B cell (primary cell): ENCODE measurements at regions not wholly inside any gene's neighbourhood (a gene's known extent, or its start where the extent isn't known, plus 50 kb on each side); places are given as distances from the start of the nearest gene placed in this dataset.

Experiments used
- ATAC-seq: fragments of 200-7000 bp; cut with Tn5 transposase; one replicate; pipeline ENCODE4 v1.10.0; 2021; ENCODE audit warnings: low read depth, mild to moderate bottlenecking, moderate number of reproducible peaks, moderate library complexity
- CTCF ChIA-PET: fragments of 350-600 bp; sonication (Branson Sonifier 250); formaldehyde crosslinking; loops from one replicate; lab custom pipeline; 2021; ENCODE audit warnings: antibody characterized with exemption, inconsistent platforms; lab: Charles Lee
- POLR2A ChIA-PET: fragments of 350-600 bp; sonication (Branson Sonifier 250); formaldehyde crosslinking; loops from one replicate; lab custom pipeline; 2021; ENCODE audit warnings: antibody characterized with exemption; lab: Charles Lee
- DNase-seq: peaks from one replicate; pipeline ENCODE4 v3.0.0; 2013
- H2AFZ ChIP-seq: 2 replicates; pipeline ENCODE4 v1.6.1; 2012; ENCODE audit warnings: mild to moderate bottlenecking, low read depth, low read length; ENCODE audit not compliant: insufficient read depth, poor library complexity, severe bottlenecking
- H3K27ac ChIP-seq, 2 donors: 1 replicate in 1 of 2; 2 replicates in 1 of 2; pipeline ENCODE4 v1.5.1; 2012 to 2013; ENCODE audit warnings: low read length in 2 of 2, mild to moderate bottlenecking in 2 of 2, moderate library complexity in 1 of 2
- H3K27me3 ChIP-seq, 4 experiments: fragments of 200-600 bp in 1 of 4; sonication (generic) in 1 of 4; replicated peaks in 1 of 4; 1 replicate in 2 of 4; 2 replicates in 2 of 4; pipeline versions ENCODE4 v1.6.1 to v1.7.0; 2013 to 2016; ENCODE audit warnings: low read length in 3 of 4, mild to moderate bottlenecking in 2 of 4, mixed read lengths in 1 of 4, moderate library complexity in 1 of 4; ENCODE audit not compliant: insufficient read depth in 4 of 4, control insufficient read depth in 3 of 4; ENCODE audit errors: control extremely low read depth in 1 of 4
- H3K36me3 ChIP-seq, 2 experiments: replicated peaks in 1 of 2; 1 replicate in 1 of 2; 2 replicates in 1 of 2; pipeline versions ENCODE4 v1.6.1 to v1.7.1; 2013; ENCODE audit warnings: low read length in 1 of 2; ENCODE audit not compliant: insufficient read depth in 2 of 2, control insufficient read depth in 1 of 2; ENCODE audit errors: control extremely low read depth in 1 of 2, extremely low read depth in 1 of 2
- H3K4me1 ChIP-seq, 2 donors: fragments of 200-600 bp in 1 of 2; sonication (generic) in 1 of 2; 1 replicate in 1 of 2; 2 replicates in 1 of 2; pipeline versions ENCODE4 v1.5.1 to v1.6.1; 2013 to 2017; ENCODE audit warnings: low read length in 2 of 2; ENCODE audit not compliant: control insufficient read depth in 2 of 2, insufficient read depth in 2 of 2
- H3K4me2 ChIP-seq: replicated peaks from 2 replicates; pipeline ENCODE3; 2012; ENCODE audit warnings: mild to moderate bottlenecking, low read depth, low read length; ENCODE audit not compliant: poor library complexity, severe bottlenecking
- H3K4me3 ChIP-seq, 5 experiments: fragments of 200-600 bp in 1 of 5; sonication (generic) in 1 of 5; 1 replicate in 3 of 5; 2 replicates in 2 of 5; pipeline versions ENCODE4 v1.5.1 to v1.7.0; 2011 to 2016; ENCODE audit warnings: low read length in 4 of 5, mild to moderate bottlenecking in 4 of 5, low read depth in 2 of 5, control low read depth in 1 of 5, moderate library complexity in 1 of 5; ENCODE audit not compliant: insufficient read depth in 1 of 5; ENCODE audit errors: control extremely low read depth in 1 of 5, extremely low read depth in 1 of 5
- H3K79me2 ChIP-seq: fragments of 200-600 bp; sonication (generic); one replicate; pipeline ENCODE4 v1.6.0; 2016; ENCODE audit warnings: low read length; ENCODE audit not compliant: control insufficient read depth, insufficient read depth
- H3K9ac ChIP-seq: fragments of 200-600 bp; sonication (generic); 2 replicates; pipeline ENCODE4 v1.6.1; 2017; ENCODE audit warnings: mild to moderate bottlenecking, low read length, moderate library complexity
- H3K9me3 ChIP-seq, 3 donors: one replicate each; pipeline versions ENCODE4 v1.6.1 to v1.7.1; 2013; ENCODE audit warnings: low read length in 2 of 3; ENCODE audit not compliant: control insufficient read depth in 2 of 3, insufficient read depth in 1 of 3; ENCODE audit errors: control extremely low read depth in 1 of 3
- H4K20me1 ChIP-seq: 2 replicates; pipeline ENCODE4 v1.6.0; 2012; ENCODE audit warnings: mild to moderate bottlenecking, low read length; ENCODE audit not compliant: insufficient read depth, control insufficient read depth, poor library complexity, severe bottlenecking
- H3K27ac Mint-ChIP-seq: one replicate; pipeline ENCODE4 v1.8.0; 2021; ENCODE audit warnings: mixed read lengths
- H3K27me3 Mint-ChIP-seq: one replicate; pipeline ENCODE4 v1.8.0; 2021; ENCODE audit warnings: mixed read lengths
- H3K4me1 Mint-ChIP-seq: one replicate; pipeline ENCODE4 v1.8.0; 2021; ENCODE audit warnings: mixed read lengths
- H3K4me3 Mint-ChIP-seq: one replicate; pipeline ENCODE4 v1.8.0; 2021; ENCODE audit warnings: mixed read lengths
- H3K9me3 Mint-ChIP-seq: one replicate; pipeline ENCODE4 v1.8.0; 2022; ENCODE audit warnings: mixed read lengths; ENCODE audit not compliant: insufficient read depth
- CTCF ChIP-seq: fragments of 200-600 bp; IDR thresholded peaks from one replicate; pipeline ENCODE4 v1.8.0; 2022; ENCODE audit warnings: antibody characterized with exemption, mild to moderate bottlenecking
- EZH2 ChIP-seq: IDR thresholded peaks from 2 replicates; pipeline ENCODE4 v1.6.1; 2012; ENCODE audit warnings: borderline replicate concordance, low read depth, mild to moderate bottlenecking, moderate library complexity, low read length; ENCODE audit not compliant: insufficient read depth, poor library complexity, severe bottlenecking
- WGBS: methylation state at CpG from one replicate; pipeline ENCODE4 v1.1.5; 2013; ENCODE audit warnings: missing lambda C conversion rate; ENCODE audit not compliant: insufficient coverage; 5-methylcytosine and 5-hydroxymethylcytosine counted together
- intact Hi-C: fragments of 100-400 bp; cut with micrococcal nuclease; formaldehyde crosslinking; loops from one replicate; pipeline ENCODE4 v1.10.0; 2022

GRCh38 chr4:115219315-115219860 is 106.0 kb upstream of the NDST4 start:
- CTCF ChIA-PET = no interaction called here
- H3K79me2 ChIP-seq = no peaks in the 10 kb centered on the region
- POLR2A ChIA-PET = no interaction called here
- Mint-ChIP-seq H3K9me3 (no peaks in the 10 kb centered on the region), H3K4me3 (no peak overlapping the region), H3K27me3 (no peaks in the 10 kb centered on the region), H3K27ac (no peak overlapping the region), H3K4me1 (no peaks in the 10 kb centered on the region)
- intact Hi-C loops = no loop called here
- no peaks in the 10 kb centered on the region for H3K27me3 ChIP-seq
- no peaks in the 10 kb centered on the region for H3K9me3 ChIP-seq
- DNase-seq = no peak
- no peak for ATAC-seq
- no peaks in the 10 kb centered on the region for H4K20me1 ChIP-seq
- no peaks in the 10 kb centered on the region for H3K4me1 ChIP-seq
- no peak overlapping the region for H3K4me2 ChIP-seq
- no peak overlapping the region for H3K9ac ChIP-seq
- H3K4me3 ChIP-seq = no peak overlapping the region
- no peaks in the 10 kb centered on the region for H3K36me3 ChIP-seq
- no peak overlapping the region for H3K27ac ChIP-seq
- H2AFZ ChIP-seq = no peak overlapping the region
- no CpG with 5 or more reads among the region's 2 CpGs for WGBS
- TF ChIP-seq EZH2 (no peak), CTCF (no peak)

GRCh38 chr4:115215935-115216334 is 102.5 kb upstream of the NDST4 start:
- intact Hi-C loops = no loop called here
- no peaks in the 10 kb centered on the region for H3K27me3 ChIP-seq
- DNase-seq (no peak), ATAC-seq (no peak)
- H3K79me2 ChIP-seq = no peaks in the 10 kb centered on the region
- H3K27ac ChIP-seq = no peak overlapping the region
- ChIA-PET CTCF (no interaction called here), POLR2A (no interaction called here)
- H3K9ac ChIP-seq = no peak overlapping the region
- no peaks in the 10 kb centered on the region for H4K20me1 ChIP-seq
- no peaks in the 10 kb centered on the region for H3K9me3 ChIP-seq
- no peaks in the 10 kb centered on the region for H3K36me3 ChIP-seq
- no peaks in the 10 kb centered on the region for H3K9me3 Mint-ChIP-seq
- no peak overlapping the region for H3K4me3 Mint-ChIP-seq
- H3K27ac Mint-ChIP-seq = no peak overlapping the region
- no peaks in the 10 kb centered on the region for H3K27me3 Mint-ChIP-seq
- TF ChIP-seq CTCF = no peak
- no peak for TF ChIP-seq EZH2
- no peak overlapping the region for H2AFZ ChIP-seq
- H3K4me3 ChIP-seq = no peak overlapping the region
- H3K4me1 ChIP-seq = no peaks in the 10 kb centered on the region
- no peaks in the 10 kb centered on the region for H3K4me1 Mint-ChIP-seq
- 100% methylated on average over 1 of the region's 3 CpGs for WGBS
- no peak overlapping the region for H3K4me2 ChIP-seq
